ENCODE measurements at regions not wholly inside any gene's neighbourhood (a gene's known extent, or its start where the extent isn't known, plus 50 kb on each side); places are given as distances from the start of the nearest gene placed in this dataset.

- no peak for DNase-seq
These were observed 131.2 kb downstream of the MAGEB5 start for GRCh38 chrX:26347171-26347570.

DNA sequence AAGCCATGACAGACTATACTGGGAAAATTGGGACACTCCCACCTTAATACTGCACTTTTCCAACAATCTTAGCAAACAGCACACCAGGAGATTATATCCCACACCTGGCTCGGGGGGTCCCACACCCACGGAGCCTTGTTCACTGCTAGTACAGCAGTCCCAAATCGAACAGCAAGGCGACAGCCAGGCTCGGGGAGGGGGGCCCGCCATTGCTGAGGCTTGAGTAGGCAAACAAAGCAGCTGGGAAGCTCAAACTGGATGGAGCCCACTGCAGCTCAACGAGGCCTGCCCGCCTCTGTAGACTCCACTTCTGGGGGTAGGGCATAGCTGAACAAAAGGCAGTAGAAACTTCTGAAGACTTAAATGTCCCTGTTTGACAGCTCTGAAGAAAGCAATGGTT is 118.3 kb downstream of the MAGEB5 start:
- no peak for DNase-seq

DNA sequence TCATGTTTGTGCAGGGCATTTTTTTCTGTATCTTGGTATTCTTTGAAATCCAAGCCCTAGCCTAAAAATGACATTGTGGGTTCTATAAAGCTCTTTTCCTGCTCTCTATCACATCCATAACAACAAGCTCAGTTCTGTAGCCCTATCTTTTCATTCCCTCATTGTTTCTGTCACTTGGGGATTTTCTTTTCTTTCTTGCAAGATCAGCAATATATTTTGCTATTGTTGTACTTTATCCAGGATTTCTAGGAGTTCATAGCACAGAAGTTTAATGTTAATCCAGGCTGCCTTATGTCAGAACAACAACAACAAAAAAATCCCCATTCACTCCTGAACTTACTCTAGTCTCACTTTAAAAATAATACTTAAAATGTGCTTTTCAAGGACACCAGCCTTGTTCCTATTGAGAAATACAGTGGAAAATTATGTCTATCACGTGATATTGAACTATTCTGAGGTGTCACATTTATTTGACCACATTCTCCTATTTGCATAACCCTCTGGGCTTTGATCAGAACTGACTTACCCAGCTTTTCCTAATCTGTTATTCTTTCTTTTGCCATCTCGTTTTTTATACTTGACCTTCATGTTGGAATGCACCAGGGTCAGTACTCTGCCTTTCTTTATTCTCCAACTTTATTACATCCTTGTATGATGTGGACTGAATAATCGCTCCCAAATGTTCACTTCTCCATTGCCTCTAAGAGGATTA is 112.8 kb downstream of the MAGEB5 start:
- no peak for DNase-seq

GRCh38 chrX:26309262-26309661 is 93.3 kb downstream of the MAGEB5 start:
- no peak for DNase-seq

- DNase-seq, result no peak
These were observed 79.5 kb downstream of the MAGEB5 start for GRCh38 chrX:26295425-26295824.

DNA sequence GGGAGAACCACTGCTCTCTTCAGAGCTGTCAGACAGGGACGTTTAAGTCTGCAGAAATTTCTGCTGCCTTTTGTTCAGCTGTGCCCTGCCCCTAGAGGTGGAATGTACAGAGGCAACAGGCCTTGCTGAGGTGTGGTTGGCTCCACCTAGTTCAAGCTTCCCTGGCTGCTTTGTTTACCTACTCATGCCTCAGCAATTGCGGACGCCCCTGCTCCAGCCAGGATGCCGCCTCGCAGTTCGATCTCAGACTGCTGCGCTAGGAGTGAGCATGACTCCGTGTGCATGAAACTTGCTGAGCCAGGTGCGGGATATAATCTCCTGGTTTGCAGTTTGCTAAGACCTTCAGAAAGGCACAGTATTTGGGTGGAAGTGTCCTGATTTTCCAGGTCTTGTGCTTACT is 70.9 kb downstream of the MAGEB5 start:
- DNase-seq, result no peak

Data from GDM1 (cell line).